HUES64 (cell line): ENCODE measurements at regions not wholly inside any gene's neighbourhood (a gene's known extent, or its start where the extent isn't known, plus 50 kb on each side); places are given as distances from the start of the nearest gene placed in this dataset.

Experiments used
- H3K27ac ChIP-seq: 2 replicates; pipeline ENCODE4 v1.7.0; 2013; ENCODE audit warnings: low read depth, low read length, inconsistent platforms
- H3K27me3 ChIP-seq: 2 replicates; pipeline ENCODE4 v1.6.1; 2013; ENCODE audit warnings: mild to moderate bottlenecking, low read length; ENCODE audit not compliant: insufficient read depth
- H3K36me3 ChIP-seq: 2 replicates; pipeline ENCODE4 v1.6.1; 2013; ENCODE audit warnings: mild to moderate bottlenecking, low read length; ENCODE audit not compliant: insufficient read depth
- H3K4me1 ChIP-seq: 2 replicates; pipeline ENCODE4 v1.6.1; 2013; ENCODE audit warnings: mild to moderate bottlenecking, low read length, moderate library complexity; ENCODE audit not compliant: insufficient read depth
- H3K4me3 ChIP-seq: 2 replicates; pipeline ENCODE4 v1.5.1; 2013; ENCODE audit warnings: mild to moderate bottlenecking, low read length, moderate library complexity
- H3K9ac ChIP-seq: 2 replicates; pipeline ENCODE4 v1.6.1; 2013; ENCODE audit warnings: mild to moderate bottlenecking, low read depth, low read length
- H3K9me3 ChIP-seq: 2 replicates; pipeline ENCODE4 v1.6.1; 2013; ENCODE audit warnings: low read depth, low read length; ENCODE audit not compliant: insufficient read depth
- WGBS: fragments of 150-250, 120-280 bp; methylation state at CpG from one replicate; pipeline ENCODE4 v1.1.7; 2013; ENCODE audit warnings: missing lambda C conversion rate; 5-methylcytosine and 5-hydroxymethylcytosine counted together

DNA sequence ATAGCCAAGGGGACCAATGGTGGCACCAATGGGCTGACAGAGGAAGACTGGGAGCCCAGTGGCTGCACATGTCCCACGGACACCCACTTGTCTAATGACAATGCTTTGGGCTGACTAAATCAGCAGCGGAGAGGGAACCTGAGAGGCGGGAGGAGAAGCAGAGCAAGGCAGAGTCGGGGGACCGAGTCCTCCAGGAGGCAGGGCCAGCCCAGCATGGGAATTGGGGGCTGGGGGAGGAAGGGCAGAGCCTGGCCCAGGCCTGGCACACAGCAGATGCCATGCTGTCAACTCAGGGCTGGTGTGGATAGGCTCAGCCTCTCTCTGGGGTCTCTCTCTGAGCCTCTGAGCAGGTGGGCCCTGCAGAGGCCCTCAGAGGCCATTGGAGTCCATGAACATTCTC is 78.4 kb upstream of the KLF13 start:
- H3K4me1 ChIP-seq = no peaks in the 10 kb centered on the region
- no peaks in the 10 kb centered on the region for H3K9me3 ChIP-seq
- H3K9ac ChIP-seq = no peak overlapping the region
- WGBS = 96% methylated on average over 5 of the region's 5 CpGs
- H3K27ac ChIP-seq = no peak overlapping the region
- no peaks in the 10 kb centered on the region for H3K36me3 ChIP-seq
- H3K4me3 ChIP-seq = no peak overlapping the region
- no peaks in the 10 kb centered on the region for H3K27me3 ChIP-seq

DNA sequence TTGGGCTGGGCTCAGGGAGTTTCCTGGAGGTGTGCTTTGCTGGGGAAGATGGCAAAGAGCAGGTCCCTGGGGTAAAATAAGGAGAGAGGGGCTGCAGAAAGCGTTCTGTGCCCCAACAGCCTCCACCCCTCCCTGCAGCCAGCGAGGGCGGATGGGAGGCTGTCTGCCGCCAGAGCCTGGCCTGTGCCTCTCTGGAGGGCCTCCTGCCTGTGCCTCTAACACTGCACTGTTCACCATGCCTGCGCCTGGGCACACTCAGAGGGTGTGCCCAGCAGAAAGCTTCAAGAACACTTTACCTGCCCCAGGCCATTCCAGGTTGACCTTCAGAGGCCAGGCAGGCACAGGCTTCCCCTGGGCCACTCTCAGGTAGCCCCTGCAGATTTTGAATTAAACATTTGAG is 77.7 kb upstream of the KLF13 start:
- Histone ChIP-seq H3K4me1 (no peaks in the 10 kb centered on the region), H3K9ac (no peak overlapping the region), H3K9me3 (no peaks in the 10 kb centered on the region), H3K4me3 (no peak overlapping the region), H3K27me3 (no peaks in the 10 kb centered on the region), H3K36me3 (no peaks in the 10 kb centered on the region), H3K27ac (no peak overlapping the region)
- WGBS = 91% methylated on average over 5 of the region's 5 CpGs

DNA sequence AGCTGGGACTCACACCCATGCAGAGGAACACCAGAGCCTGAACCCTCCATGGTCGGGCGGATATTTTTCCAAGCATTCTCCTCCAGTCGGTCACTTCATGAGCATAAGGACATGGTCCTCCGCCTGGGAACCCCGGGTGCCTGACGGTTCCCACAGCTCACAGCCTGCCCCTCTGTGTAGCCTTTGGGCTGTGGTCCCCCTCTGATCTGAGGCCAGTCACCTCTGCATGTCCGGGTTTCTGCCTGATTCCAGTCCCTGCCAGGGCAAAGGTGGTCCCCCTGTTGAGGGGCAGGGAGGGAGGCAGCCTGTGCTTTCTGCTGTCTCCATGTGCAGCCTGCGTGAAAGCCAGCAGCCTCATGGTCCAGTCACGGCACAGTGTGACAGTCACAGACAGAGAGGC is 76.6 kb upstream of the KLF13 start:
- Histone ChIP-seq H3K9me3 (no peaks in the 10 kb centered on the region), H3K27ac (no peak overlapping the region), H3K36me3 (no peaks in the 10 kb centered on the region), H3K4me3 (no peak overlapping the region), H3K27me3 (no peaks in the 10 kb centered on the region), H3K4me1 (no peaks in the 10 kb centered on the region), H3K9ac (no peak overlapping the region)
- 93% methylated on average over 9 of the region's 9 CpGs for WGBS

GRCh38 chr15:31251165-31251564 is 75.5 kb upstream of the KLF13 start:
- Histone ChIP-seq H3K27me3 (no peaks in the 10 kb centered on the region), H3K9me3 (no peaks in the 10 kb centered on the region), H3K27ac (no peak overlapping the region), H3K9ac (no peak overlapping the region), H3K36me3 (no peaks in the 10 kb centered on the region), H3K4me3 (no peak overlapping the region), H3K4me1 (no peaks in the 10 kb centered on the region)
- WGBS = 91% methylated on average over 7 of the region's 7 CpGs

GRCh38 chr15:31252171-31252785 is 74.4 kb upstream of the KLF13 start:
- Histone ChIP-seq H3K9ac (no peak overlapping the region), H3K4me3 (no peak overlapping the region)
- WGBS = 85% methylated on average over 7 of the region's 8 CpGs

GRCh38 chr15:31254431-31255175 is 72.0 kb upstream of the KLF13 start:
- Histone ChIP-seq H3K4me1 (no peaks in the 10 kb centered on the region), H3K9ac (no peak overlapping the region), H3K4me3 (no peak overlapping the region), H3K36me3 (no peaks in the 10 kb centered on the region), H3K27me3 (no peaks in the 10 kb centered on the region), H3K27ac (no peak overlapping the region), H3K9me3 (no peaks in the 10 kb centered on the region)
- WGBS = 96% methylated on average over 7 of the region's 7 CpGs

More at GRCh38 chr15:31252171-31252785, 74.4 kb upstream of the KLF13 start:
- Histone ChIP-seq H3K9me3 (no peaks in the 10 kb centered on the region), H3K4me1 (no peaks in the 10 kb centered on the region), H3K27ac (no peak overlapping the region), H3K27me3 (no peaks in the 10 kb centered on the region), H3K36me3 (no peaks in the 10 kb centered on the region)

- Histone ChIP-seq H3K9ac (no peak overlapping the region), H3K4me1 (no peaks in the 10 kb centered on the region), H3K9me3 (no peaks in the 10 kb centered on the region), H3K27ac (no peak overlapping the region), H3K4me3 (no peak overlapping the region), H3K27me3 (no peaks in the 10 kb centered on the region), H3K36me3 (no peaks in the 10 kb centered on the region)
- WGBS = 96% methylated on average over 5 of the region's 5 CpGs
Measured at GRCh38 chr15:31255176-31255510, 71.5 kb upstream of the KLF13 start.

- no peak overlapping the region for H3K27ac ChIP-seq
- H3K9me3 ChIP-seq = no peaks in the 10 kb centered on the region
- H3K4me1 ChIP-seq = no peaks in the 10 kb centered on the region
- no peaks in the 10 kb centered on the region for H3K36me3 ChIP-seq
- no peaks in the 10 kb centered on the region for H3K27me3 ChIP-seq
- H3K4me3 ChIP-seq = no peak overlapping the region
- WGBS = 92% methylated on average over 9 of the region's 9 CpGs
- H3K9ac ChIP-seq = no peak overlapping the region
Measured at GRCh38 chr15:31255732-31256377, 70.8 kb upstream of the KLF13 start.

DNA sequence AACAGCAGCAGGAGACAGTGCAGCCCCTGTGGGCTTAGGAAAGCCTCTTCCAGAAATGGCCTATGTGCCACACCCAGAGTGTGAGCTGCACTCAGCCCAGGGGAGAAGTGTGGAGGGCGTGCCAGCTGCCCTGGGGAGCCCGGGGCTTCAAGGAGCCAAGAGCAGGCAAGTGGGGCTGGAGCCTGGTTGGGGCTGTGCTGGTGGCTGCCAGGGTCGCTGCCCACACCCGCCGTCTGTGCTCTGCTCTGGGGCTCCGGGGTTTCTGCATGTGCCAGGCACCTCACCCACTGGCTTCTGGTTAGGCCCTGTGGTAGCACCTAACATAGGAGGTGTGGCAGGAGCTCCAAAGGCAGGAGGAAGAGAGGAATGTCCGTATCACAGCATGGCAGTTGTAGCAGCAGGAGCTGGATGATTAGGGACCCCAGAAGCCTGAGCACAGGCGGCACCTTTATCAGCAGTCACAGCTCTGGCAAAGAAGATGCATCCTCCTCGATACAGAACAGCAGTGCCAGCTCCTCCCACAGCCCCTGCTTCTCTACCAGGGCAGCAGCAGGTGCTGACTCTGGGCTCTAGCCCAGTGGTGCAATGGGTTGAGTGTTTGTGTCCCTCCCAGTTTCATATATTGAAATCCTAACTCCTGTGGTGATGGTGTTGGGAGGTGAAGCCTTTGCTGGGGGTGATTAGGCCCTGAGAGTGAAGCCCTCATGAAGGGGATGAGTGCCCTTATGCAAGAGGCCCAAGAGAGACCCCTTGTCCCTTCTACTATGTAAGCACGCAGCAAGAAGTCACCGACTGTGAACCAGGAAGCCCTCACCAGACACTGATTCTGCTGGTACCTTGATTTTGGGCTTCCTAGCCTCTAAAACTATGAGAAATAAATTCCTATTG is 70.0 kb upstream of the KLF13 start:
- Histone ChIP-seq H3K4me1 (no peaks in the 10 kb centered on the region), H3K27me3 (no peaks in the 10 kb centered on the region), H3K9me3 (no peaks in the 10 kb centered on the region), H3K27ac (no peak overlapping the region), H3K36me3 (no peaks in the 10 kb centered on the region), H3K4me3 (no peak overlapping the region), H3K9ac (no peak overlapping the region)
- WGBS = 82% methylated on average over 11 of the region's 11 CpGs

GRCh38 chr15:31257286-31257685 is 69.3 kb upstream of the KLF13 start:
- no peak overlapping the region for H3K27ac ChIP-seq

DNA sequence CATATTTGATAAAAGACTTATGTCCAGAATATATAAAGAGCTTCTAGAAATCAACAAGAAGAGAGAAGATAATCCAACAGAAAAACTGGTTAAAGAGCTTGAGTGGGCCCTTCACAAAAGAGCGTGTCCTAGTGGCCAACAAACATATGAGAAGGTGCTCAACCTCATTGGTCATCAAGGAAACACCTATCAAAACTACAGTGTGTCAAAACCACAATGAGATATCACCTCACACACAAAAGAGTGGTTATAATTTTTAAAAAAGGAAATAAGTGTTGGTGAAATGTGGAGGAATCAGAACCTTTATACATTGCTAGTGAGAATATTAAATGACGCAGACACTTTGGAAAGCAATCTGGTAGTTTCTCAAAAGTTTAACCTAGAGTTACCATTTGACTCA is 68.4 kb upstream of the KLF13 start:
- Histone ChIP-seq H3K27ac (no peak overlapping the region), H3K4me1 (no peaks in the 10 kb centered on the region), H3K36me3 (no peaks in the 10 kb centered on the region), H3K9me3 (no peaks in the 10 kb centered on the region), H3K27me3 (no peaks in the 10 kb centered on the region), H3K9ac (no peak overlapping the region), H3K4me3 (no peak overlapping the region)
- WGBS = 91% methylated on average over 2 of the region's 2 CpGs

More at GRCh38 chr15:31257286-31257685, 69.3 kb upstream of the KLF13 start:
- Histone ChIP-seq H3K9ac (no peak overlapping the region), H3K4me3 (no peak overlapping the region), H3K27me3 (no peaks in the 10 kb centered on the region), H3K9me3 (no peaks in the 10 kb centered on the region), H3K4me1 (no peaks in the 10 kb centered on the region), H3K36me3 (no peaks in the 10 kb centered on the region)
- 69% methylated on average over 1 of the region's 1 CpG for WGBS
